ENCODE measurements at regions not wholly inside any gene's neighbourhood (a gene's known extent, or its start where the extent isn't known, plus 50 kb on each side); places are given as distances from the start of the nearest gene placed in this dataset.

DNA sequence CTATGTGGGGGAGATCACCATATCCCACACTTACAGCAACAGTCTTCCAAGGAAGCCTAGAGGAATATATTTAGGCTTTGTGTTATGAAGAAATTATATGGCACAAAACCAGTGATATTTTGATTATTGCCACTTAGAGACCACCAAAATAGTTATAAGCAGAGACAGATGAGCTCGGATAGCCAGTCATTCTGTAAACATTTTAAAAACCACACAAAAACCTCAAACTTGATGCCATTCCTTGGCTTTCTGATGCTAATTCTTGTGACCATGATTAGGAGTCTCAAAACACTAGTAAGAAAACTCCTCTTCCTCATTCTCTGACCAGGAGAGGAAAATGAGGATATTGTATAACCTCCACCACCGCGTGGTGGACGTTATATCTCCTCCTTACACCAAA, 496.4 kb downstream of the FOXO1 start:
- DNase-seq (ENCODE audit: low read depth), result no peak

- DNase-seq (ENCODE audit: low read depth), result peak; percentile 47
These were observed 495.5 kb downstream of the FOXO1 start for GRCh38 chr13:40170982-40171381.

DNA sequence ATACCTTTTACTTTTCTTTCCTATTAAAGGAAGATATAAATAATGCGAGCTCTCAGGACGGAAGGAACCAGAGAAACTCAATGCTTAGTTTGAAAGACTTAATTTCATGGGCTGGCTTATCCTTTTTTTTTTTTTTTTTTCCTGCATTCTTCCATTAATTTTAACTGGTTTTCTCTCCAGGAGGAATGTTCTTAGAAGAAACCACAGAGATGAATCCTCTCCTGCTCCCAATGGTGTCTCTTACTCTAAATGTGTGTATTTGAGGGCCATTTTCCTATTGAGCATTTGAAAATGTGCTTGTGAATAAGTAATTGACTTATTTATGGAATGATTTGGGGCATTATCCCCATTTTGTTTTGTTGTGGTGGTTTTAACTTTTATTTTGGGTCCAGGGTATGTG, 494.9 kb downstream of the FOXO1 start:
- no peak for DNase-seq (ENCODE audit: low read depth)

DNA sequence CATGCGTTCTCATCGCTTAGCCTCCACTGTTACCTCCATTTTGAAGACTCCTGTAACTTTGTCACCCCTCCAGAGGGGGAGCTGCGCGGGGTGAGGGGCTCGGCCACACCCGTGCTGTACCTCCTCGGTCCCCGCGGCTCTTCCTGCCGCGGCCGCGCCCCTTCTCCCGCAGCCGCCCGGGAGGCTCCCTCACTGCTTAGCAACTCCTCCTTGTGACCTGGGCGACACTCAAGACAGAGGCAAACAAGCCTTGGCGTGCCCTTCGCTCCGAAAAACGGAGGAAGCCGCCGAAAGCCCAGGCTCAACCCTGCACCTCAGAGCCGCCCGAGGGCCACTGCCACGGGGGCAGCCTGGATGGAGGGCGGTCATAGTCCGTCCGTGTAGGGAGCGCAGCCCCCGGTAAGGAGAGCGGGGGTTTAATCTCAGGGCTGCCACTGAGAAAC, 494.3 kb downstream of the FOXO1 start:
- no peak for DNase-seq (ENCODE audit: low read depth)

- no peak for DNase-seq (ENCODE audit: low read depth)
These were observed 493.6 kb downstream of the FOXO1 start for GRCh38 chr13:40172878-40173277.

- no peak for DNase-seq (ENCODE audit: low read depth)
These were observed 490.8 kb downstream of the FOXO1 start for GRCh38 chr13:40175639-40176038.

- DNase-seq (ENCODE audit: low read depth), result no peak
These were observed 490.2 kb downstream of the FOXO1 start for GRCh38 chr13:40176242-40176641.

DNA sequence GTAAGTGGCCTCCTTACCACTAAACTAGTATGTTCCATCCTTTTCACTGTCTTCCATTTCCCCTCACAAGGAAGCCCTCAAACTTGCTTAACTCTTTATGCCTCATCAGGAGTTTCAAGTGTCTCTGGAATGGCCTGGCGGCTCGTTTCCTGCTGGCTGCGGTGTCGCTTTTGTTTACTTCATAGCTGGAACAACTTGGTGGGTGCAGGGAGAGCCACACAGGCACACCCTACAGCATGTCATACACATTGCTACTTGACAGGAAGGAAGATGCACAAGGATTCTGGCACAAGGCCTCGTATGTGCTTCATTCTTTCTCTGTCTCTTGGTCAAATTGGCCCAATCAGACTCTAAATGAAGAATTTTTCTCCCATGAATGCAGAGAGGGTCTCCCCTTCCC, 488.3 kb downstream of the FOXO1 start:
- DNase-seq (ENCODE audit: low read depth), result no peak

- DNase-seq (ENCODE audit: low read depth), result no peak
These were observed 486.8 kb downstream of the FOXO1 start for GRCh38 chr13:40179445-40180281.

GRCh38 chr13:40180776-40181175, 485.7 kb downstream of the FOXO1 start:
- no peak for DNase-seq (ENCODE audit: low read depth)

DNA sequence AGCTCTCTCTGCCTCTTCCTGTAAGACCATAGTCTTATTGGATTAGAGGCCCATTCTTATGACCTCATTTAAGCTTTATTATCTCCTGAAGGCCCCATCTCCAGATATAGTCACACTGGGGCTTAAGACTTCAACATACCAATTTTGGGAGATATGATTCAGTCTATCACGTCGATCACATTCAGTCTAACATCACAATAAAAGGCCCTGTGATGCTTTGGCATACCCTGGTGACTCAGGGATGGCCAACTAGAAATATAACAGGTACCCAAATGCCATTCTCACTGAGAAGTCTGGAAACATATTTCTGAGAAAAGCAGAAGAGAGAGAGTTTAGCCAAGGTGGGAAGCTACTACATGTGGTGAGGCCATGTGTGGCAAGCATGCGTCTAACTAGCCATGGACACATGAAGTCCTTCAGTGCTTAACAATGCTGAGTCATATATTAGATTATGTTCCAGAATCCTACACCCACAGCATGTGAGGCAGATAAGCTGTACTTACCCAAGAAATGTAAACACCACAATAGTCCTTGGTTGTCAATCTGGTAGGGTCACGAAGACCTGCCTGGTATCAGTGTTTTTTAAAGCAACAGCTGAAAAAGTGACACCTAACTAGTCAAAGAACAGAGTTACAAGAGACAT, 485.1 kb downstream of the FOXO1 start:
- DNase-seq (ENCODE audit: low read depth), result no peak

DNA sequence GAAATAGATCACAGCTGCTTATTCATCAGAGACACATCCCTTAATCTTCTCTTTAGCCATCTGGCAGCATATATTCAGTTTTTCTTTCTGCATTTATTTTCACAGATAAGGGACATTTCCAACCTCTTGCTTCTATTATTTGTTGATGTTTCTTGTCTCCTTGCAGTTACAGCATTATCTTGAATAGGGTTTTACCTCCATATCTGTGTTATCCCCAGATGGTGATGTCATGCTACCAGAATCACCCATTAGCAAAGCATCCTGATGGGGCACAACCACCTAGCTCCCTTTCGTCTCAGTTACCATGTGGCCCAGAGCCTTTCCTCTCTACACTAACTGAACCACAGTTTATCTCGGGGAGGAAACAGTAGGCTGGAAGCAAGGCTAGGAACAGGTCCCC, 483.9 kb downstream of the FOXO1 start:
- no peak for DNase-seq (ENCODE audit: low read depth)

DNA sequence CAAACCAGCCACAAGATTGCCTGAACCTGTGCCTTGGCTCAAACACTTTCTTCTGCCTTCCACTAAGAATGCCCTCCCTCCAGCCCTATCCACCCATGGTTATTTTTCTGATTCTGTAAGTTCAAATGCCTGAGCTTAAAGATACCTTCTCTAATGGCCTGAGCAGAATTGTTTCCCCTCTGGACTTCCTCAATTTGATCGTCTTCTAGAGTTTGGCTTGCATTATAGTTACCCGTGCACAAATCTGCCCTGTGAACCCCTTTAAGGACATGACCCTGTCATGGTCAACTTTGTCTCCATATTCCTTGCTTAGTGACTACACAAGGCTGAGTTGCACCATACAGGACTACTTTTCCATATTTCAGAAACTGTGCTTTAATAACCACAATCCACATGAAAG, 481.0 kb downstream of the FOXO1 start:
- DNase-seq (ENCODE audit: low read depth), result no peak

- no peak for DNase-seq (ENCODE audit: low read depth)
These were observed 480.4 kb downstream of the FOXO1 start for GRCh38 chr13:40186041-40186440.

DNA sequence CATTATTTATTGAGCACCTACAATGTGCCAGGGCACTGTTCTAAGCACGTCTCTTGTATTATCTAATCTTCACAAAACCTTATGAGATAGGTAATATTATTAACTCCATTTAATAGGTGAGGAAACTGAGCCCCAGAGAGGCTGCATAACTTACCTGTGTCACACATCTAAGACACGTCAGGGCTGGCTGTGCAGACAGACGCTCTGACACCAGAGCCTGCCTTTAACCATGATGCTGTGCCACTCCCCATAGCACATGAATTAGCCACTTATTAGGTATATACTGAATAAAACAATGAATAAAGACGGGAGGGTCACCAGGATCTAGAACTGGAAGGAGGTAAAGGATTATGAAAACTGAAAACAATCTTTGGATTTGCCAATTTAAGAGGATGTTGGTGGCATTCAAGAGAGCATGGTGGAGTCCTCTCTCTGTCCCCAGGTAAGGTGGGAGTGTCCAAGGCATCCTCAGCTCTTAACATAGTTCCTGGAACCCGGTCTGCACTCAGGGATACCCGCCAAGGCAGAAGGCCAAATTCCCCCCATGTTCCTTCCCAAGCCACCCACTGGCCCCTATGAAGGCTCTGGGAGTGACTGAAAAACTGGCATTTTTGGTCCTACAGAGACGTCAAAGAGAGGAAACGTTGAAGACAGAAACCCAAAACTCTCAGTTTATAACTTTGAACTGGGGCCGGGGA, 479.7 kb downstream of the FOXO1 start:
- DNase-seq (ENCODE audit: low read depth), result no peak

- no peak for DNase-seq (ENCODE audit: low read depth)
These were observed 479.1 kb downstream of the FOXO1 start for GRCh38 chr13:40187324-40187795.

GRCh38 chr13:40187841-40188591, 478.4 kb downstream of the FOXO1 start:
- DNase-seq (ENCODE audit: low read depth), result no peak

DNA sequence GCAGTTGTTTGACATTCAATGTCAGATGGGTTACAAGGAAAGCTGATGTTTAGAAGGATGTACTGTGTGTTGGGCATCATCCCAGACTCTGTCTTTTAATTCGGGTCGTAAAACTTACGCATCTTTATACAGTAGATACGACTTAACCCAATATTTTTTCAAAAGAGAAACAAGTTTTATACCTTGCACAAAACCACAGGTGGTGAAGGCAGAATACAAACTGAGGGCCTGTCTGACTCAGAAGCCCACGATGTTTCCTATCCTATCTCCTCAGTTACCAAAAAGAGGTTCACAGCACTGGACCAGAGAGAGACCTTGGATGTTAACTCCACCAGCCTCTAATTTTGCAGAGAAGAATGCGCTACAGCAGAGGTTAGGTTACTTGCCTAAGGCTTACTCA, 477.0 kb downstream of the FOXO1 start:
- DNase-seq (ENCODE audit: low read depth), result no peak

- DNase-seq (ENCODE audit: low read depth), result no peak
These were observed 476.4 kb downstream of the FOXO1 start for GRCh38 chr13:40189898-40190630.

DNA sequence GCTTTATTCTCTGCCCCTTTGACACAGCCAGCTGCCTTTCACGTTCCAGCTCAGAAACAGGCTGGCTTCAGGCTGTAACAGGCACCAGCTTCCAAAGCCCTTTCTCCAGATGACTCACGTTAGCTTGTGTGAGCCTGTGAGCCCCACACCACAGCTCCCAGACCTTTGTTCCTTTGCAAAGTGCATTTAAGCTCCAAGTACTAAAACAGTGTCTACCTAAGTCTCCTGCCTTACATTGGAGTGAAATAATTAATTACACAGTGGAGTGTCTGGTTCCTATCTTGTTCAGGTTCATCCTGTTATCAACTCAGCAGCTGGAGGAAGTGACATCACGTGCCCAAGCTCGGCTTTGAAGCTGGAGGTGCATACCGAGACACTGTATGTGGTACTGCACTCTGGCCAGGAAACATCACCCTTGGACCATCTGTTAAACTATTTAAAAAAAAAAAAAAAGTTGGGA, 475.8 kb downstream of the FOXO1 start:
- DNase-seq (ENCODE audit: low read depth), result no peak
